GM13976 (cell line): ENCODE measurements at regions not wholly inside any gene's neighbourhood (a gene's known extent, or its start where the extent isn't known, plus 50 kb on each side); places are given as distances from the start of the nearest gene placed in this dataset.
A peak's percentile ranks its signal among the peaks of the same experiment; 100 is the strongest.

Experiments
- DNase-seq: peaks from one replicate; pipeline ENCODE4 v3.0.0; 2012; ENCODE audit warnings: low spot score
- in situ Hi-C: fragments of 300-500 bp; cut with MboI; formaldehyde crosslinking; loops from one replicate; pipeline ENCODE4 v1.12.0; 2022; ENCODE audit warnings: low sequenced_read_pairs, mixed read lengths, inconsistent platforms; ENCODE audit not compliant: unreplicated experiment
- TF ChIP-seq, protein P1 (sequence below): IDR thresholded peaks from 2 replicates; pipeline ENCODE4 v1.5.1; 2012; ENCODE audit warnings: borderline replicate concordance, mild to moderate bottlenecking; ENCODE audit not compliant: insufficient read depth; ENCODE audit errors: extremely low read depth, missing control alignments, control extremely low read depth

DNA sequence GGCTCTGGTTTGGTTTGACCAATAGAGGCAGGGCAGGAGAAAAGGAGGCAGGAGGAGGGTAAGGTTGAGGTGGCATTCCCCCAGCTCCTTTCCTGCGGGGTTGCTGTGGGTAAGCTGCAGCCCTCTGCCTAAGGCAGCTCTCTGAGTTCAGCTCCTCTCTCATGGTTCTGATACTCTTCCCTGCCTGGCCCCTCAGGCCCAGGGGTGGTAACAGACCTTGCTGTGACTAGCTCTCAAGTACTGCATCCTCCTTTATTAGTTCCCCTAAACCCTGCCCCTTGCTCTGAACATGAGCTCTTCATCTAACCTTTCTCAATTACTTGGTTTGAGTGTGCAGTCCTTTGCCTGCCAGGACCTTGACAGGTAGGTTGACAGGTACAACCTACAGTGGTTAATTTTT, 205.5 kb downstream of the SLC4A3 start:
- DNase-seq, result no peak
- in situ Hi-C loops, result no loop called here
- TF ChIP-seq, protein P1, sequence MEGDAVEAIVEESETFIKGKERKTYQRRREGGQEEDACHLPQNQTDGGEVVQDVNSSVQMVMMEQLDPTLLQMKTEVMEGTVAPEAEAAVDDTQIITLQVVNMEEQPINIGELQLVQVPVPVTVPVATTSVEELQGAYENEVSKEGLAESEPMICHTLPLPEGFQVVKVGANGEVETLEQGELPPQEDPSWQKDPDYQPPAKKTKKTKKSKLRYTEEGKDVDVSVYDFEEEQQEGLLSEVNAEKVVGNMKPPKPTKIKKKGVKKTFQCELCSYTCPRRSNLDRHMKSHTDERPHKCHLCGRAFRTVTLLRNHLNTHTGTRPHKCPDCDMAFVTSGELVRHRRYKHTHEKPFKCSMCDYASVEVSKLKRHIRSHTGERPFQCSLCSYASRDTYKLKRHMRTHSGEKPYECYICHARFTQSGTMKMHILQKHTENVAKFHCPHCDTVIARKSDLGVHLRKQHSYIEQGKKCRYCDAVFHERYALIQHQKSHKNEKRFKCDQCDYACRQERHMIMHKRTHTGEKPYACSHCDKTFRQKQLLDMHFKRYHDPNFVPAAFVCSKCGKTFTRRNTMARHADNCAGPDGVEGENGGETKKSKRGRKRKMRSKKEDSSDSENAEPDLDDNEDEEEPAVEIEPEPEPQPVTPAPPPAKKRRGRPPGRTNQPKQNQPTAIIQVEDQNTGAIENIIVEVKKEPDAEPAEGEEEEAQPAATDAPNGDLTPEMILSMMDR, result no peak

- DNase-seq, result no peak
- TF ChIP-seq, protein P1, result no peak
- in situ Hi-C loops, result no loop called here
Measured at GRCh38 chr2:219835493-219835892, 208.1 kb downstream of the SLC4A3 start.

- in situ Hi-C loops, result no loop called here
- TF ChIP-seq, protein P1, result no peak
- no peak for DNase-seq
Measured at GRCh38 chr2:219836647-219837177, 209.3 kb downstream of the SLC4A3 start.

DNA sequence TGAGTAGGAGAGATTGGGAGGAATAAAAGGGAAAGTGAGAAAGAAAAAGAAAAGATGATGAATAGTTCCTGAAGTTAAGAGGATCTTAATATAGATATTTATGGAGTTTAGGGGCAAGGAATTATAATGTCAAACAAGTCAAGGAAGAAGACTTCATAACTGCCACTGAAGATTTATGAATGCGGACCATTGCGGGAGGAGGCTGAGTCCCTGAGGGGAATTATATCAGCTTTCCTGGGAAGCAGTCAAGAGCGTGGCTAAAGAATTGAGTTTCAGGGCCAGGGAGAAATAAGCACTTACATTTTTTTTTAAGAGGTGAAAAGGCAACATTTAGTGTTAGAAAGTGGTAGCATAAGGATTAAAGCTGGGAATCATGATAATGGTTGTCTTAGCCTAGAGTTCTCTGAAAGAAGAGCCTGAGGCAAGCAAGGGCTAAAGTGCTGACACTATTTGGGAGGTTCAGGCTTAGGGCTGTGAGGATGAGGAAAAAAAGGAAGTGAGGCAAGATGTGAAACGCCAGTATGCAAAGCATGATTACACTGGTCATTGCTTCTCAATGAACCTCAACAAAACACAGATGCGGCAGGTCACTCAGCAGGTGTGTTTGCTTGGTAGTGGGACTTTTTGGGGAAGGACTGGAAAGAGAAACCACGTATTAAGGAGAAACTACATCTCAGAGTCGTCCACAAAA, 217.1 kb downstream of the SLC4A3 start:
- peak; percentile 38 for DNase-seq
- TF ChIP-seq, protein P1, result no peak
- in situ Hi-C loops, result no loop called here

DNA sequence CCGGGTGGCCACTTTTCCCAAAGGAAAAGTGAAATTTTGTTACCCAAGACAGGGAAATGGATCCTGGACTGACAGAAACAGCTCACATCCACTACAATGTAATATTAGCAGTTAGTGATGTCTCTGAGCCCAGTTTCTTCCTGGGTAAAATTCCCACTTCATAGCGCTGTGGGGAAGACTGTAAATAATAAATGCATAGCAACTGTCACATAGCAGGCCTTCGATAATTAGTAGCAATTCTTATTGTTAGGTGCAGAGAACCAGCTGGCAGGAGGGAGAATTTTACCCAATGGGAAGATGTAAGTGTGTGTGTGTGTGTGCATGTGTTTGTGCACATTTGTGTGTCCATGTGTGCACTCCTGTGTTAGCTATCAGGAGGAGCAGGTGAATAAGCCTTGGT, 221.5 kb downstream of the SLC4A3 start:
- in situ Hi-C loops, result no loop called here
- no peak for DNase-seq
- TF ChIP-seq, protein P1, result no peak

GRCh38 chr2:219851169-219851568, 223.7 kb downstream of the SLC4A3 start:
- DNase-seq, result no peak
- TF ChIP-seq, protein P1, result no peak
- in situ Hi-C loops, result no loop called here

- TF ChIP-seq, protein P1, result no peak
- DNase-seq, result no peak
- in situ Hi-C loops, result no loop called here
Measured at GRCh38 chr2:219851801-219852481, 224.5 kb downstream of the SLC4A3 start.
